ENCODE measurements at regions not wholly inside any gene's neighbourhood (a gene's known extent, or its start where the extent isn't known, plus 50 kb on each side); places are given as distances from the start of the nearest gene placed in this dataset.

- no peak overlapping the region for H2AFZ ChIP-seq (ENCODE audit: low read length)
- DNase-seq (ENCODE audit: low spot score) (no peak), ATAC-seq (no peak), FAIRE-seq (no peak)
- no TSS peak for BruUV-seq (replicated peaks)
- no peaks in the 10 kb centered on the region for H3K4me1 ChIP-seq (ENCODE audit: insufficient read depth, low read length)
- CTCF ChIA-PET (ENCODE audit: low intra/inter-chr PET ratio, low total read pairs) = no interaction called here
- H3K4me2 ChIP-seq (ENCODE audit: low read depth, low read length) = no peak overlapping the region
- POLR2A ChIA-PET = no interaction called here
- no peak overlapping the region for H3K9ac ChIP-seq (ENCODE audit: insufficient read depth, low read depth, low read length)
- no peak overlapping the region for H3K27ac ChIP-seq (ENCODE audit: extremely low read length, insufficient read depth, low read length)
- H3K27me3 ChIP-seq (ENCODE audit: control insufficient read depth in 1 of 2, insufficient read depth in 2 of 2, low read length in 2 of 2) = no peaks in the 10 kb centered on the region
- peaks cover 2% of the 10 kb centered on the region for H3K79me2 ChIP-seq (ENCODE audit: insufficient read depth, low read length)
- intact Hi-C loops (cut with micrococcal nuclease; ENCODE audit: unreplicated experiment) (no loop called here), in situ Hi-C loops (cut with HindIII; ENCODE audit: extremely low pct_ligation_motif_present, low pct_unique_long_range_greater_than_20kb) (no loop called here)
- H3K36me3 ChIP-seq (replicated peaks in 1 of 2; ENCODE audit: control insufficient read depth in 1 of 2, insufficient read depth in 2 of 2, low read length in 2 of 2) = peaks cover 3 to 19% of the 10 kb centered on the region in 2 experiments; a peak in 4 of 5 replicates
- H3K9me3 ChIP-seq (ENCODE audit: low read length) = peaks cover 9% of the 10 kb centered on the region
- H4K20me1 ChIP-seq (ENCODE audit: insufficient read depth, low read length) = peaks cover 10% of the 10 kb centered on the region; the same call in 1 of the 2 replicates
- TF ChIP-seq CREB3 (CRISPR knock-in tag; IDR thresholded peaks at IDR 0.05) (no peak), ZFP41 (CRISPR knock-in tag; IDR thresholded peaks at IDR 0.05; ENCODE audit: borderline replicate concordance) (no peak), THAP11 (CRISPR knock-in tag; IDR thresholded peaks at IDR 0.05) (no peak), ZBTB21 (CRISPR knock-in tag; IDR thresholded peaks at IDR 0.05) (no peak), SMAD3 (CRISPR knock-in tag; IDR thresholded peaks at IDR 0.05) (no peak), ARID4A (CRISPR knock-in tag; IDR thresholded peaks at IDR 0.05; ENCODE audit: borderline replicate concordance) (no peak)
- 98% methylated on average over 4 of the region's 4 CpGs for WGBS (ENCODE audit: low lambda C conversion rate)
- no peak overlapping the region for H3K4me3 ChIP-seq (replicated peaks in 1 of 3; ENCODE audit: insufficient read depth in 1 of 3, low read depth in 2 of 3, low read length in 3 of 3)
Observed at GRCh38 chr11:70921804-70922203, 330.6 kb downstream of the SHANK2 start.
